ENCODE measurements at regions not wholly inside any gene's neighbourhood (a gene's known extent, or its start where the extent isn't known, plus 50 kb on each side); places are given as distances from the start of the nearest gene placed in this dataset.
A peak's percentile ranks its signal among the peaks of the same experiment; 100 is the strongest.
"Not testable (repeated sequence)": the region's sequence is repeated elsewhere in the genome, so short reads cannot be mapped to it uniquely, and the experiment has no call there.

GRCh38 chr12:42908712-42909111 is 319.2 kb upstream of the PRICKLE1 start:
- DNase-seq, result no peak

GRCh38 chr12:42906801-42907200 is 317.3 kb upstream of the PRICKLE1 start:
- DNase-seq, result not testable (repeated sequence)

- no peak for DNase-seq
These were observed 315.8 kb upstream of the PRICKLE1 start for GRCh38 chr12:42905419-42905705.

- DNase-seq, result no peak
These were observed 315.3 kb upstream of the PRICKLE1 start for GRCh38 chr12:42904683-42905418.

GRCh38 chr12:42903736-42904135 is 314.2 kb upstream of the PRICKLE1 start:
- DNase-seq, result no peak

GRCh38 chr12:42902001-42902400 is 312.5 kb upstream of the PRICKLE1 start:
- no peak for DNase-seq

GRCh38 chr12:42893803-42894202 is 304.3 kb upstream of the PRICKLE1 start:
- no peak for DNase-seq

GRCh38 chr12:42892702-42893551 is 303.4 kb upstream of the PRICKLE1 start:
- DNase-seq, result no peak

- no peak for DNase-seq
These were observed 298.1 kb upstream of the PRICKLE1 start for GRCh38 chr12:42887657-42888056.

- DNase-seq, result no peak
These were observed 296.6 kb upstream of the PRICKLE1 start for GRCh38 chr12:42886160-42886559.

- DNase-seq, result no peak
These were observed 296.1 kb upstream of the PRICKLE1 start for GRCh38 chr12:42885677-42886076.

- no peak for DNase-seq
These were observed 294.6 kb upstream of the PRICKLE1 start for GRCh38 chr12:42884116-42884515.

GRCh38 chr12:42873401-42873800 is 283.9 kb upstream of the PRICKLE1 start:
- DNase-seq, result peak; percentile 33

- DNase-seq, result no peak
These were observed 282.3 kb upstream of the PRICKLE1 start for GRCh38 chr12:42871816-42872215.

- no peak for DNase-seq
These were observed 278.7 kb upstream of the PRICKLE1 start for GRCh38 chr12:42868291-42868690.

GRCh38 chr12:42865282-42865681 is 275.7 kb upstream of the PRICKLE1 start:
- no peak for DNase-seq

GRCh38 chr12:42862055-42862454 is 272.5 kb upstream of the PRICKLE1 start:
- DNase-seq, result peak; percentile 24

GRCh38 chr12:42860331-42860730 is 270.8 kb upstream of the PRICKLE1 start:
- not testable (repeated sequence) for DNase-seq

GRCh38 chr12:42859612-42860011 is 270.1 kb upstream of the PRICKLE1 start:
- no peak for DNase-seq

- DNase-seq, result no peak
These were observed 267.6 kb upstream of the PRICKLE1 start for GRCh38 chr12:42857106-42857505.

- peak; percentile 58 for DNase-seq
These were observed 265.9 kb upstream of the PRICKLE1 start for GRCh38 chr12:42855362-42855950.

- DNase-seq, result no peak
These were observed 265.3 kb upstream of the PRICKLE1 start for GRCh38 chr12:42854826-42855225.

GRCh38 chr12:42854208-42854607 is 264.7 kb upstream of the PRICKLE1 start:
- DNase-seq, result no peak
